K562 (cell line): ENCODE measurements at regions not wholly inside any gene's neighbourhood (a gene's known extent, or its start where the extent isn't known, plus 50 kb on each side); places are given as distances from the start of the nearest gene placed in this dataset.

Experiments
- ATAC-seq: fragments of 200-7000 bp; cut with Tn5 transposase; 3 replicates; pipeline ENCODE4 v1.9.1; 2020; ENCODE audit warnings: moderate library complexity
- BruUV-seq: library from RNA; stranded (reverse); fragments of 400-500 nt; replicated peaks from 2 replicates; lab custom pipeline; 2021; lab: Mats Ljungman, UMichigan
- CTCF ChIA-PET: fragments of 300-600 bp; formaldehyde crosslinking; extraction: SDS; loops from one replicate; lab custom pipeline; 2021; ENCODE audit warnings: low intra/inter-chr PET ratio; lab: Yijun Ruan, JAX
- POLR2A ChIA-PET: fragments of 300-600, 350-650 bp; sonication (Branson Sonifier 250); formaldehyde crosslinking; extraction: SDS; loops from one replicate; lab custom pipeline; 2021; ENCODE audit warnings: antibody characterized with exemption, inconsistent platforms; lab: Yijun Ruan, JAX
- DNase-seq, 4 experiments: peaks; one replicate each; pipeline versions ENCODE4 v3.0.0 to v3.0.0-alpha.2; 2011 to 2018; ENCODE audit warnings: low spot score in 3 of 4, mixed read lengths in 3 of 4; ENCODE audit errors: extremely low read depth in 1 of 4
- FAIRE-seq: peaks from 2 replicates; lab custom pipeline; 2011; peaks lifted over from hg19 to GRCh38; lab: Jason Lieb, UNC
- H2AFZ ChIP-seq: 2 replicates; pipeline ENCODE4 v1.6.0; 2011; ENCODE audit warnings: low read depth, low read length, control low read depth, inconsistent platforms
- H3K27ac ChIP-seq: fragments of 200-600 bp; 3 replicates; pipeline ENCODE4 v1.8.0; 2011; ENCODE audit warnings: low read depth, mild to moderate bottlenecking, control low read depth, inconsistent platforms, low read length, moderate library complexity, mixed read lengths; ENCODE audit errors: extremely low read depth
- H3K27me3 ChIP-seq, 2 experiments: fragments of 300-600 bp in 1 of 2; 2 replicates in 1 of 2; 3 replicates in 1 of 2; pipeline versions ENCODE4 v1.6.0 to v1.8.0; 2011; ENCODE audit warnings: inconsistent platforms in 2 of 2, low read length in 2 of 2, mild to moderate bottlenecking in 1 of 2, mixed read lengths in 1 of 2, moderate library complexity in 1 of 2; ENCODE audit not compliant: control insufficient read depth in 2 of 2, insufficient read depth in 2 of 2
- H3K36me3 ChIP-seq: fragments of 300-600 bp; 3 replicates; pipeline ENCODE4 v1.8.0; 2011; ENCODE audit warnings: mild to moderate bottlenecking, low read length, inconsistent platforms; ENCODE audit not compliant: control insufficient read depth, insufficient read depth
- H3K4me1 ChIP-seq, 2 experiments: fragments of 200-600 bp in 1 of 2; replicated peaks in 1 of 2; 2 replicates in 1 of 2; 3 replicates in 1 of 2; pipeline versions ENCODE4 v1.5.1 to v1.8.0; 2011; ENCODE audit warnings: inconsistent platforms in 2 of 2, low read length in 2 of 2, mild to moderate bottlenecking in 1 of 2, mixed read lengths in 1 of 2, moderate library complexity in 1 of 2; ENCODE audit not compliant: control insufficient read depth in 2 of 2, insufficient read depth in 2 of 2
- H3K4me2 ChIP-seq: 2 replicates; pipeline ENCODE4 v1.6.1; 2011; ENCODE audit warnings: low read length, control low read depth, inconsistent platforms, mixed read lengths; ENCODE audit not compliant: insufficient read depth
- H3K4me3 ChIP-seq: fragments of 200-600 bp; sonication (generic), shearing (Covaris generic); 2 replicates; pipeline ENCODE4 v1.5.1; 2016; ENCODE audit warnings: control low read depth, inconsistent platforms
- H3K79me2 ChIP-seq: fragments of 200-600 bp; 3 replicates; pipeline ENCODE4 v1.8.0; 2011; ENCODE audit warnings: low read length, inconsistent platforms; ENCODE audit not compliant: control insufficient read depth, insufficient read depth
- H3K9ac ChIP-seq, 2 experiments: 2 replicates each; pipeline versions ENCODE4 v1.6.0 to v1.6.1; 2011; ENCODE audit warnings: low read depth in 2 of 2, low read length in 2 of 2, control low read depth in 1 of 2, inconsistent platforms in 1 of 2, mild to moderate bottlenecking in 1 of 2, mixed read lengths in 1 of 2; ENCODE audit not compliant: insufficient read depth in 1 of 2
- H3K9me1 ChIP-seq: one replicate; pipeline ENCODE4 v1.6.0; 2011; ENCODE audit warnings: inconsistent platforms, mild to moderate bottlenecking, low read length, moderate library complexity; ENCODE audit not compliant: control insufficient read depth, insufficient read depth
- H3K9me3 ChIP-seq: replicated peaks from 2 replicates; pipeline ENCODE4 v1.5.1; 2011; ENCODE audit warnings: low read depth, low read length, inconsistent platforms; ENCODE audit not compliant: control insufficient read depth, insufficient read depth
- H4K20me1 ChIP-seq: replicated peaks from 2 replicates; pipeline ENCODE4 v1.6.1; 2011; ENCODE audit warnings: low read length, inconsistent platforms, mixed read lengths; ENCODE audit not compliant: control insufficient read depth, insufficient read depth
- C11orf30 ChIP-seq: fragments of 450-650 bp; IDR thresholded peaks from 2 replicates; pipeline ENCODE4 v1.6.1; 2016; ENCODE audit warnings: low read depth, mild to moderate bottlenecking
- ID3 ChIP-seq, 2 experiments: fragments of 250-450 bp in 1 of 2; fragments of 450-650 bp in 1 of 2; sonication (Bioruptor Pico) in 1 of 2; IDR thresholded peaks; 2 replicates each; pipeline versions ENCODE4 v1.6.1 to v1.8.0; 2016 to 2021; ENCODE audit warnings: mild to moderate bottlenecking in 2 of 2, moderate library complexity in 2 of 2, missing compliant biosample characterization in 1 of 2, missing genetic modification characterization in 1 of 2
- RBFOX2 ChIP-seq: fragments of 200-400 bp; formaldehyde crosslinking; IDR thresholded peaks from 2 replicates; pipeline ENCODE4 v1.6.1; 2017; ENCODE audit warnings: low read depth, mild to moderate bottlenecking, low read length, moderate library complexity
- TFE3 ChIP-seq: fragments of 450-650 bp; formaldehyde crosslinking; IDR thresholded peaks from 2 replicates; pipeline ENCODE4 v1.4.0; 2020; ENCODE audit warnings: mild to moderate bottlenecking, mixed read lengths
- WGBS: fragments of 100-300 bp; shearing (Covaris generic); methylation state at CpG from one replicate; pipeline ENCODE4 v1.1.6; 2016; ENCODE audit warnings: low coverage, mixed read lengths; ENCODE audit not compliant: insufficient coverage; ENCODE audit errors: missing lambda C conversion rate; 5-methylcytosine and 5-hydroxymethylcytosine counted together
- in situ Hi-C: fragments of 300-500 bp; cut with MboI; formaldehyde crosslinking; loops from 4 replicates; pipeline ENCODE4 v1.15.0; 2018; ENCODE audit warnings: inconsistent platforms, mixed read lengths
- intact Hi-C: fragments of 100-400 bp; cut with micrococcal nuclease; formaldehyde crosslinking; loops from 2 replicates; pipeline ENCODE4 v1.14.2; 2022

GRCh38 chr7:113440173-113440572, 321.8 kb upstream of the SMIM30 start (continued):
- TF ChIP-seq ID3 (CRISPR knock-in tag; IDR thresholded peaks at IDR 0.05) (no peak), ID3 (tag; IDR thresholded peaks at IDR 0.05) (no peak), C11orf30 (0 out of 2 replicates have a peak, but pooled peaks have one; percentile 22), TFE3 (CRISPR knock-in tag) (no peak)
- TF ChIP-seq, all 486 proteins: peak for 3

- CTCF ChIA-PET, result no interaction called here
These were observed 313.1 kb upstream of the SMIM30 start for GRCh38 chr7:113431406-113431805.

More at GRCh38 chr7:113431406-113431805, 313.1 kb upstream of the SMIM30 start:
- 9% methylated on average over 4 of the region's 4 CpGs for WGBS
- in situ Hi-C loops, result no loop called here
- no peaks in the 10 kb centered on the region for H3K4me1 ChIP-seq
- no peak for TF ChIP-seq RBFOX2
- POLR2A ChIA-PET, result no interaction called here
- H3K4me3 ChIP-seq, result no peak overlapping the region
- intact Hi-C loops, result no loop called here
- H3K79me2 ChIP-seq, result no peaks in the 10 kb centered on the region
- H3K36me3 ChIP-seq, result no peaks in the 10 kb centered on the region
- H3K4me2 ChIP-seq, result no peak overlapping the region
- no peak for DNase-seq
- H2AFZ ChIP-seq, result no peak overlapping the region
- FAIRE-seq, result no peak
- H3K9ac ChIP-seq, result no peak overlapping the region
- no peaks in the 10 kb centered on the region for H3K9me1 ChIP-seq
- H3K27me3 ChIP-seq, result no peaks in the 10 kb centered on the region
- no peak for ATAC-seq
- H3K9me3 ChIP-seq, result no peaks in the 10 kb centered on the region
- no peak overlapping the region for H3K27ac ChIP-seq
- no peaks in the 10 kb centered on the region for H4K20me1 ChIP-seq
- BruUV-seq, result no TSS peak
